SW480 (cell line): ENCODE measurements at regions not wholly inside any gene's neighbourhood (a gene's known extent, or its start where the extent isn't known, plus 50 kb on each side); places are given as distances from the start of the nearest gene placed in this dataset.

Source experiments
- DNase-seq: peaks from one replicate; pipeline ENCODE4 v3.0.0-alpha.2; 2016; ENCODE audit warnings: low spot score

- peak; percentile 14 for DNase-seq
These were observed 108.1 kb downstream of the DHX15 start for GRCh38 chr4:24476282-24476681.

- no peak for DNase-seq
These were observed 108.6 kb downstream of the DHX15 start for GRCh38 chr4:24475756-24476155.

- DNase-seq: peak; percentile 61
These were observed 111.0 kb downstream of the DHX15 start for GRCh38 chr4:24473309-24473721.

DNA sequence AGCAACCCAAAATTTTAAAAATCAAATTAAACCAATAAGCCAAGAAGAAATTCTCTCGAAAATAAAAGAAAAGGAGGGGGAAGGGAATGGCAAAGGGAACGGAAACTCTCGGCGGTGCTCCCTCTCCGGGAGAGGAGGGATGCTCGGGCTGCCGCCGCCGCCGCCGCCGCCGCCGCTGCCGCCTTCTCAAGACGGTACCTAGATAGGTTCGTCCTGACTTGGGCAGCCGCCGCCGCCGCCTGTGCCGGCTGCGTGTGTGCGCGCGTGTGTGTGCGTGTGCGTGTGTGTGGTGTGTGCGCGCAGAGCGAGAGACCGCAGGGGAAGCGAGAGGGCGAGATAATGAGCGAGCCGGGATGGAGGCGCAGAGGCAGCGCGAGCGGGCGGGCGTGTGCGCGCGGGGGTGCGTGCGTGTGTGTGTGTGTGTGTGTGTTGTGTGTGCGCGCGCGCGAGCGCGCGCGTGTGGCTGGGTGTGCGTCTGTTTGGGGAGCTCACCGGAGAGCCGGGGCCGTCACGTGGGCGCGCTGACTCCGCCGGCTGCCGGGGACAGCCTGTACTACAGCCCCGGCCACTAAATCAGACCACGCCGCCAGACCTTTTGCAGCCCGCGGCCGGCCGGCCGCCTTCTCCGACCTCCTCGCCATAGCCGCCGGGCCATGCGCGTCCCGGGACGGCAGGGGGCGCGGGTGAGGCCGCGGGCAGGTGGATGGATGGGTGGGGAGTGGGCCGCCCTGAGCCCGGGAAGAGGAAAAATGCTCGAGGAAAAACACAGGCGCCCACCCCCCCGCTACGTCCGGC is 111.6 kb downstream of the DHX15 start:
- DNase-seq: peak; percentile 77

DNA sequence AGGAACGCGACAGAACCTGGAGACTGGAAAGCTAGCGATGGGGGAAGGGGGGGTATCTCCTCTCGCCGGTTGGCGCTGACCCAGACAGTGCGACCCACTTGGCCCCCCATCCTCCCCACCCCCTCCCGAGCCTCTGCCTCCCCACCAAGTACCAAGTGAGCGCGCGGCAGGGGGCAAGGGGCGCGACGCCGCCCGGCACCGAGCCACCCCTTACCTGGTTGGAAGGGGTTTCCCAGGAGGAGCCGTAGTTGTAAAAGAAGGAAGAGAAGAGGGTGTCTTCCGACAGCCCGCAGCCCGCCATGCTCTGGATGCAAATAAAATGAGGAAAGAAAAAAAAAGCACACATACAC is 112.2 kb downstream of the DHX15 start:
- DNase-seq: no peak

DNA sequence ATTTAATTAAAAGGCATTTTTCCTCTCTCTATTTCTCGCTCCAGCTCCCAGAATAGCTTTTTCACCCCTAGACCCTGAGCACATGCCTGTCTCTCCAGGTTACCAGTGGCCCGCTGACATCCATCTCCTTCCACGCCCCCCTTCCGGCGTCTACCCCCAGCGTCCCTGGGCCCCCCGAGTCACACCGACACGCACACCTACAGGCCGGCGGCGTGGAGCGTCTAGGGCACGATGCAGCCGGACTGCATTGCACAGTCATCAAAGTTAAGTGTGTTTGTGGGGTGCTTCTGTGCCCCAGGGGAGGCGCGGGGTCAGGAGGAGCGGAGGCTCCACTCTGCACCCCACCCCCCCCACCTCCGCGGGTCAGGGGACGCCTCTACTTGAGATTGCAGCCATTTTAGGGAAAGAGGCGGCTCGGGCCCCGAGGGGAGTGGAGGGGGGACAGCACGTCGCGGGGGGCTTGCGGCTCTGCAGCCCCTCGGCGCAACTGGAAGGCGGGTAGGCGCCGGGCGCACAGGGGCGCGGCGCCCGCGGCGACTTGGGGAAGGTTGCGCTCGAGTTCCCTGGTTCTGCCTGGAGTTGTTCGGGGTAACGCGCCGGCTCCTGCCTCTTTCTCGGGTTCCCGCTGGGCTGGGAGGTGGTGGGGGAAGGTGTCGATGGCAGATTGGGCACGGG is 112.7 kb downstream of the DHX15 start:
- peak; percentile 9 for DNase-seq

GRCh38 chr4:24470666-24471485 is 113.5 kb downstream of the DHX15 start:
- DNase-seq: peak; percentile 39

GRCh38 chr4:24468071-24468470 is 116.3 kb downstream of the DHX15 start:
- no peak for DNase-seq

GRCh38 chr4:24464566-24464965 is 119.8 kb downstream of the DHX15 start:
- DNase-seq: no peak

- DNase-seq: no peak
These were observed 127.9 kb downstream of the DHX15 start for GRCh38 chr4:24456431-24456830.

DNA sequence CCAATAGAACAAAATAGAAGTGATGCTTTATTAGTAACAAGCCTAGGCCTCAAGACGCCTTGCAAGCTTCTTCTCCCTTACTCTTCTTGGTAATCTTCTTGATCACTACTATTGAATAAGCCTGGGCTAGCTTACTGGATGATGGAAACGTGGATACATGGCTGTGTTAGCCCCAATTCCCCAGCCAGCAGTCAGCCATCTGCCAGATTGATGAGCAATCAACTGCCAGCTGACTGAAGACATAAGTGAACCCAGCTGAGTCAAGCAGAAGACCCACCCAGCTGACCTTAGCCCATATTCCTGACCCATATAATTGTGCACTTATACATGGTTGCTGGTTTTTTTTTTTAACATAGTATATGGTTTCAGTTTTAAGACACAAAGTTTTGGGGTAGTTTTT is 130.4 kb downstream of the DHX15 start:
- no peak for DNase-seq

- DNase-seq: no peak
These were observed 132.5 kb downstream of the DHX15 start for GRCh38 chr4:24451870-24452269.

GRCh38 chr4:24443200-24443599 is 141.2 kb downstream of the DHX15 start:
- peak; percentile 16 for DNase-seq

- DNase-seq: no peak
These were observed 143.6 kb downstream of the DHX15 start for GRCh38 chr4:24440765-24441164.

DNA sequence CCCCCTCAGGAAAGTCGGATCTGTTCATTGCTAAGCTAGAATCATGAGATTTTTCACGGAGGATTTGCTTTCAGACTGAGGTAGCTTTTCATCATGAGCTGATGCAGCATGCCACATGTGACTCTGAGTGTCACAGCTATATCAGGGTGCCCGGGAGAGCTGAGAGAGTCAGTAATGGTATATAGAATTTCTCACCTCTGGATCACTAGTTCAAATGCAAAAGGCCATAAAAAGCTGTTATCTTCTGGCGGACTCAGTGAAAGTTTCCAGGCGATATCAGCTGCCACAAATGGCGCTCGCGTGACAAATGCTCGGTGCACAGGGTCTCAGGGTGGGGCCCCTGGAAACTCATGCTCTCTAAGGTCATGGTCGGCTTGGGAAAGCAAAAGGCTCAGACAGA is 150.1 kb downstream of the DHX15 start:
- no peak for DNase-seq

DNA sequence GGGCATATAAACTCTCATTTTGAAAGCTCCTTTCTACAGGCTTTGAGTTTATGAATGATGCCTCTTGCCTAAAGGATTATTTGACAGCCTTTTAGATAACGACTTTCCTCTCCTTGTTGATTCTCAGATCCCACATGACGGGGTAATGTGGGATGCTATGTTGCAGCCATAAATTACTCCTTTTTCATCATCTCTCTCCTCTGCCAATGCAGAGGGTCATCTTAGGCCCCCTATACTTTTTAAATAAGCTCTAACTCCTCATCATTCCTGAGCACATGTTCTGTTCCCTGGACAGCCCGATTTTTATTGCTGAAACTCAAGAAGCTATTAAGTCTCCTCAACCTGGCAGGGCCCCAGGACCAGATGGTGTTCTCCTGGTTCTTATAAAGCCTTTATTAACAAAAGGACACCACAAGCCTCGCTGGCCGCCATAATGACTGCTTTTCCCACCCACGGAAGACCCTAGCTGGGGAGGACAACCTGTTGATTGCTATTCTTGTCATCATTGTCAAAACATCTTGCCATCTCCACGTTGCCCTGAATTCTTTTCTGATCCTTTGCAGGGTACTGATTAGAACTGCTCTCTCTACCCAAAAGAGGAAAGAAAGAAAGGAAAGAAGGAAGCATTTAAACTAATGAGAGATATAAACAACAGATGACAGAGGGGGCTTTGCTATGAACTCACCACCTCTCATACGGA is 150.7 kb downstream of the DHX15 start:
- DNase-seq: no peak

DNA sequence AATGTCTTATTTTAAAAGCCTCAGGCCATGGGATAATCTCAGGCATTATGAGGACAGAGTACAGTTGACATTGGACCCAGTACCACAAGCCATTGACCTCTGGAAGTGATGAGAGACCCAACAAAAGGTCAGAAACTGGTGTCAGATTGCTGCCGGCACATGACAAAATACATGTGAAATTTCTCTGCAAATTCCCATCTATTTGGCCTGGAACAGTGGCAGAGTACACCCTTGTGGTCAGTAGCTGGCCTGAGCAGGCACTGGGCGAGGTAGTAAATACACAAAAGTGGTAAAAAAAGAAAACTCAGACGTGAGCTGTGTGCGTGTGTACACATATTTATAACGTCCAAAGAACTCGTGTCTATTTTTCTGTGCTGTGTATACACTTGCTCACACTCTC is 155.5 kb downstream of the DHX15 start:
- no peak for DNase-seq

DNA sequence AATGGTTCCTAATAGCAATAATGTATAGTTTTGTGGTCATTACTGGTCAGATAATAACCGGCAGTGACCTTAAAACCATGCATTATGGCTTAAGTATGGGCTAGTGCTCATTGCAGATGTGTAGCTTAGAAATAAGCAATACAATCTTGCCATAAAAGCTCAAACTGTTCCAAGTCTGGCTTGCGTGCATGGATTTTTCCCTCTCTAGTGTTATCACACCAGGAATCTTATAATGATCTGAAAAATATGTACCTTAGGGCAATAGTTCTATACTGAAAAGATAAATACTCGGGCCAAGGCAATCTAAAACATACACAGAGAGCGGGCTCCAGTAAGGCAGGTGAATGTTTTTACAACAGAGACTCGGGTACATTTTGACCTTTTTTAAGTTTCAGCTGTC is 157.8 kb downstream of the DHX15 start:
- no peak for DNase-seq

DNA sequence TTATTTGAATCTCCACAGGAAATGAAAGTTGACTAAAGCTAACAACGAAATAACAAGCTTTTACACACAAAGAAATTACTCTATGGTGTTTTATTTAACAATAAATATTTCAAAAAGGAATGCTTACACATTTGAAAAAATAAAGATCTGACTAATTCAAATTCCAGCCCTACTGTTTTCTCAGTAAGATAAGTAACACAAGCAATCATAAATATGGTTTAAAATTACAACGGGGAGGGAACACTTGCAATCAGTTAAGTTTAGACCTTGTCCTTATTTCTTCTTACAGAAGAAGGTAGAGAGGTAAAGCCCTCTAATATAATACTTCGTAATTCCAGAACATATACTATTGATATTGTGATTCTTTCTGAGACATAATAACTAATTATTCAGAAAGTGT is 158.5 kb downstream of the DHX15 start:
- no peak for DNase-seq

- DNase-seq: no peak
These were observed 160.7 kb downstream of the DHX15 start for GRCh38 chr4:24423670-24424069.

DNA sequence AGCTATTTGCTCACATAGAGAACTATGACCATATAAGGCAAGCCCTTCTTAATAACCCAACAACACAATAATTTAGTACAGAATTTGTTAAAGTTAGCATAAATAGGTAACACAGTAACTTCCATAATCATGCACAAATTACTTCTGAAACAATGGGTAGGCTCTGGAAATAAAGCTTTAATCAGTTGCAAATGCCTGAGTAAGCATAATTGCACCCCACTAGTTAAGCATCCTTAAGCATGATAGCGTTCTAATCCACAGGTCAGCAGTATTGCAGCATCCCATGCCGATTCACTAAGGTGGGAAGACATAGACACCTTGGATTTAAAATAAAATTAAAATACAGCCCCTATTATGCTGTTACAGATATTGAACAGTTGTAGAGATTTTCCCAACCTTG is 161.7 kb downstream of the DHX15 start:
- DNase-seq: no peak
